NB4 (cell line): ENCODE measurements at regions not wholly inside any gene's neighbourhood (a gene's known extent, or its start where the extent isn't known, plus 50 kb on each side); places are given as distances from the start of the nearest gene placed in this dataset.

Experiments used
- DNase-seq: peaks from one replicate; pipeline ENCODE4 v3.0.0; 2010; ENCODE audit warnings: low read depth
- H3K4me3 ChIP-seq: one replicate; pipeline ENCODE4 v1.5.1; 2011; ENCODE audit warnings: mild to moderate bottlenecking, low read depth, low read length, moderate library complexity
- MYC ChIP-seq: IDR thresholded peaks from 2 replicates; pipeline ENCODE4 v1.6.1; 2011; ENCODE audit warnings: low read depth, low read length
- POLR2A ChIP-seq: IDR thresholded peaks from 2 replicates; pipeline ENCODE4 v1.6.1; 2011; ENCODE audit warnings: mild to moderate bottlenecking; ENCODE audit not compliant: insufficient read length; ENCODE audit errors: extremely low read depth
- TF ChIP-seq, protein P1 (sequence below): IDR thresholded peaks from one replicate; pipeline ENCODE4 v1.5.1; 2012; ENCODE audit warnings: low read depth, low read length
- TF ChIP-seq, protein P2 (sequence below): IDR thresholded peaks from 2 replicates; pipeline ENCODE4 v1.6.1; 2011; ENCODE audit warnings: low read depth, low read length

DNA sequence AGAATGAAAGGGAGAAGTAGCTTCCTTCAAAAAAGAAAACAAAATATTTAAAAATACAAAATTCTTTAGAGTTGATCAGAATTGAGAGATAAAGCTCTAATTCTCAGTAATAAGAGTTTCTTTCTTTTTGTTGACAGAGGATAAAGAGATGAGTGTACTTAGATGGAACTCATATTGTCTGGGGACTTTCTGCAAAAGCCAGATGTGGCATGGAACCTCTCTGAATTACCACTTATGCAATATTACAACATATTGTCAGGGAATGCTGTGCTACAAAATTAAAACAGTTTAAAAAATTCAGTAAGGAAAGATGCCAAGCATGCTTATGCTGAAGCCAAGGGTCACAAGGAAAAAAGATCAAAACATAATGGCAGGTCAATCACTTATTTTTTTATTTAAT, 386.6 kb upstream of the LRATD1 start:
- TF ChIP-seq, protein P1, sequence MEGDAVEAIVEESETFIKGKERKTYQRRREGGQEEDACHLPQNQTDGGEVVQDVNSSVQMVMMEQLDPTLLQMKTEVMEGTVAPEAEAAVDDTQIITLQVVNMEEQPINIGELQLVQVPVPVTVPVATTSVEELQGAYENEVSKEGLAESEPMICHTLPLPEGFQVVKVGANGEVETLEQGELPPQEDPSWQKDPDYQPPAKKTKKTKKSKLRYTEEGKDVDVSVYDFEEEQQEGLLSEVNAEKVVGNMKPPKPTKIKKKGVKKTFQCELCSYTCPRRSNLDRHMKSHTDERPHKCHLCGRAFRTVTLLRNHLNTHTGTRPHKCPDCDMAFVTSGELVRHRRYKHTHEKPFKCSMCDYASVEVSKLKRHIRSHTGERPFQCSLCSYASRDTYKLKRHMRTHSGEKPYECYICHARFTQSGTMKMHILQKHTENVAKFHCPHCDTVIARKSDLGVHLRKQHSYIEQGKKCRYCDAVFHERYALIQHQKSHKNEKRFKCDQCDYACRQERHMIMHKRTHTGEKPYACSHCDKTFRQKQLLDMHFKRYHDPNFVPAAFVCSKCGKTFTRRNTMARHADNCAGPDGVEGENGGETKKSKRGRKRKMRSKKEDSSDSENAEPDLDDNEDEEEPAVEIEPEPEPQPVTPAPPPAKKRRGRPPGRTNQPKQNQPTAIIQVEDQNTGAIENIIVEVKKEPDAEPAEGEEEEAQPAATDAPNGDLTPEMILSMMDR: no peak
- TF ChIP-seq MYC: no peak
- no peak for TF ChIP-seq POLR2A
- TF ChIP-seq, protein P2, sequence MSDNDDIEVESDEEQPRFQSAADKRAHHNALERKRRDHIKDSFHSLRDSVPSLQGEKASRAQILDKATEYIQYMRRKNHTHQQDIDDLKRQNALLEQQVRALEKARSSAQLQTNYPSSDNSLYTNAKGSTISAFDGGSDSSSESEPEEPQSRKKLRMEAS: no peak
- DNase-seq: no peak
- H3K4me3 ChIP-seq: no peak overlapping the region

DNA sequence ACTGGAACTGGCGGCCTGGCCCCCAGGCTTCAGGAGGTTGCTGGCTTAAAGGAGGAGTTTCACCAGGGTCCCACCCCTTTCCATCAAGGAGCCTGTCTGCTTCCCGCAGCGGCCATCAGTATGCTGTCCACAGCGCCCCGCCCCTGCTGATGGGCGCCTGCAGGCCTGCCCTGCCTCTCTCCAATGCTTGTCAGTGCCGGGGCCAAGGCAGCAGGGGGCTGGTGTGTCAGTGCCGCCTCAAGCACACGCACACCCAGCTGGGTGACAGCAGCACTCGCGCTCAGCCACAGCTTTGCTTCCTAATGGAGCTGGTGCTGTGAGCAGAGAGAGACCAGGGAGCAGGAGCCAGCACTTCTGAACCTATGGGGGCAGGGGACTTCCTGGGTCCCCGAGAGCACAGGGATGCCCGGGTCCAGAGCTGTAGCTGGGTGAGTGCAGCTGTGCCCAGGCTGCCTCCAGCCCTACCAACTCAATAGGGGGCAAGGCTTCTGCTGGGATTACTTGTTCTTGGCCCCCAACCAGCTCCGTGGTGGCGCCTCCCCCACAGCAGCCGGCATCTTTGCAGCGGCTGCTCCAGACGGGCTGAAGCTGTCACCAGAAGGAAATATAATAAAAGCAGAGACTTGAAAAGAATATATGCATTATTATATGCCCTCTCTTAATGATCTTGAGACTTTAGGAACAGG, 377.2 kb upstream of the LRATD1 start:
- H3K4me3 ChIP-seq: no peak overlapping the region
- DNase-seq: no peak
- TF ChIP-seq MYC: no peak
- TF ChIP-seq, protein P1: no peak
- TF ChIP-seq, protein P2: no peak
- no peak for TF ChIP-seq POLR2A

DNA sequence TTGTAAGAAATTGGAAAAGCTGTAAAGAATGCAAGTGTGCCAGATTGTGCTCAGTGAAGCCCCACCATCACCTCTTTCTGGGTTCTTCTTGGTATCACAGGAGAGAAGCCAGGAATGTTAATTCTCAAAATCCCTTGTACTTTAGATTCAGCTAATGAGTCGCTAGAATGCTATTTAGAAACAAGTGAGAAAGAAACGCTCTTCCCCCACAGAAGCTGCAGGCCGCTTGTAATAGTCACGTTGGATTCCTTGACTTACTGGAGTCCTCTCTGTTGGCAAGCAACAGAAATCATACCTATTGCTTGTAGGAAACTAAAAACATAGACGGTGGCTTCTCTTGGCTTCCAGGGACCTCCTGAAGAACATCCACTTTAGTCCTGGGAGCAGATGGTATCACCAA, 375.6 kb upstream of the LRATD1 start:
- TF ChIP-seq, protein P2: no peak
- TF ChIP-seq, protein P1: no peak
- TF ChIP-seq MYC: no peak
- no peak for TF ChIP-seq POLR2A
- H3K4me3 ChIP-seq: no peak overlapping the region
- no peak for DNase-seq

DNA sequence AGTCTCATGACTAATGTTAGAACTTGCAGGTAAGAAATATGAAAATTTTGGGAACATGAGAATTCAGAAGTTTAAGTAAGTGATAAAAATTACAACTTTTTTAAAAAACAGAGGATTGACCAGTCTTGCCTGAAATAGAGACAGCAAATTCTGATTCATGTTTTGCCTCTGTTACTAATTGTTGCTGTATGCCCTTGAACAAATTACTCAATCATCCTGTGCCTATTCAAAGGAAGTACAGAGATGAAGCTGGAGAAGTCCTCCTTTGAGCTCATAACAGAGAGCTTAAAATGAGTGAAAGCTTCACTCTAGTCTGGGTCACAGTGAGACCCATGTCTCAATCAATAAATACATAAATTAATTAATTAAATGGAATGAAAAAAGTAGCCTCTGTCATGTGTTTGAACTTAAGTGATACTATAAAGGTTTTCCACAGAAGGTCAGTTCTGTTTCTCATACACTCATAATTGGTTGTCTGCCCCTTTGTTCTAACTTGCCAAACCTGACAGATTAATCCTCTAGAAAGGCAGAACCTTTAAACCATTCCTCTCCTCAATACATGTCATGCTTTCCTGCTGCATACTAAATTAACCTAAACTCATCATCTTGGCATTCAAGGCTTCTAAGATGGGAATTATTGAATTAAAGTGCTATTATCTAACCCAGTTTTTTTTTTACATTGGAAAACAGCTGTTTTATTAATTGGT, 374.6 kb upstream of the LRATD1 start:
- H3K4me3 ChIP-seq: no peak overlapping the region
- DNase-seq: no peak
- TF ChIP-seq, protein P2: no peak
- TF ChIP-seq POLR2A (no peak), MYC (no peak)
- TF ChIP-seq, protein P1: no peak

DNA sequence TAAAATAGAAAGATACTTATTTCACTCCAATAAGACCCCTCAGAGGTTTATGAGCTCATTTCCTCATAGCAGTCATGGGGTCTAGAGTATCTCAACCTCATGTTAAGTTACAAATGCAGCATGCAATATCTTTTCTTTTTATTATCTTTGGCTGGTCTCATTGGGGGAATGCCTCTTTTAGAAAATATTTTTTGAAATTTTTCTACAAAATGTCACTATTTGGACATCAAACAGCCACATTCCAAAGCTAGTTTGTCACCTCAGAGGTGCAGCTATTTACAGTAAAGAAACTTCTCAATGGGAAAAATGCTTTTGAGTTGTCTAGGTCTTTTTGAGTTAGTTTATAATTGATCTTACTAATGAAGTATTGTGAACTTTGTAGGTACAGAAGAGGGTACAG, 370.7 kb upstream of the LRATD1 start:
- no peak for DNase-seq
- H3K4me3 ChIP-seq: no peak overlapping the region
- no peak for TF ChIP-seq MYC
- no peak for TF ChIP-seq POLR2A
- TF ChIP-seq, protein P1: no peak
- TF ChIP-seq, protein P2: no peak
